ENCODE measurements at regions not wholly inside any gene's neighbourhood (a gene's known extent, or its start where the extent isn't known, plus 50 kb on each side); places are given as distances from the start of the nearest gene placed in this dataset.

DNA sequence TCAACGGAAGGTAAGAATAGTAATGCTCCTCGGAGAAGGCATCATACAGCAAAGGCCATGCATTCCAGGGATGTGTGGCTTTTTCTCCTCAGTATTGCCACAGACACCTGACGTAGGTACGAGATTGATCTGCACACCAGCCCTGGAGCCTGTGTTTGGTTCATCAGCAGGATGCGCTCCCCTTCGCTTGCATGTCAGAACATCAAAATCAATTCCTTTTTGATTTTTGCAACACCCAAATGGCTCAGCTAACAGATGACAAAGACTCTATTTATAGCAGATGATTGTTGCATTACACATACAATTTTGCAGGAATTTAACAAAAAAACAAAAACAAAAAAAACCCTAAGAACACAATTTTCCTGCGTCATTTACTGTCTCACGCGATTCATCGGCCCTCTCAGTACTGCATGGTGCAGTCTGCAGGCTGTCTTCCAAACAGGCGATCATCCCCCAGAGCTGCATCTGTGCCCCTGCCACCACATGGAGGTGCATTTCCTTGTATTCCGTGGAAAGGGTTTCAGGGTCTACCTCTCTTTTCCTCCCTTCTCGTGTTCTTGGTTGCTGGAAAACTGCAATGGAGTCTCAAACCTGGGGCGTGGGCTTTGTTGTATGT is 207.3 kb downstream of the TEX29 start:
- H3K36me3 ChIP-seq, result no peaks in the 10 kb centered on the region
- H3K27me3 ChIP-seq, result no peaks in the 10 kb centered on the region
- H3K4me1 ChIP-seq, result no peaks in the 10 kb centered on the region
- no peak overlapping the region for H3K4me3 ChIP-seq
- DNase-seq (ENCODE audit: low spot score), result no peak
- no peaks in the 10 kb centered on the region for H3K9me3 ChIP-seq
- no peak overlapping the region for H3K27ac ChIP-seq
- TF ChIP-seq, protein P1, sequence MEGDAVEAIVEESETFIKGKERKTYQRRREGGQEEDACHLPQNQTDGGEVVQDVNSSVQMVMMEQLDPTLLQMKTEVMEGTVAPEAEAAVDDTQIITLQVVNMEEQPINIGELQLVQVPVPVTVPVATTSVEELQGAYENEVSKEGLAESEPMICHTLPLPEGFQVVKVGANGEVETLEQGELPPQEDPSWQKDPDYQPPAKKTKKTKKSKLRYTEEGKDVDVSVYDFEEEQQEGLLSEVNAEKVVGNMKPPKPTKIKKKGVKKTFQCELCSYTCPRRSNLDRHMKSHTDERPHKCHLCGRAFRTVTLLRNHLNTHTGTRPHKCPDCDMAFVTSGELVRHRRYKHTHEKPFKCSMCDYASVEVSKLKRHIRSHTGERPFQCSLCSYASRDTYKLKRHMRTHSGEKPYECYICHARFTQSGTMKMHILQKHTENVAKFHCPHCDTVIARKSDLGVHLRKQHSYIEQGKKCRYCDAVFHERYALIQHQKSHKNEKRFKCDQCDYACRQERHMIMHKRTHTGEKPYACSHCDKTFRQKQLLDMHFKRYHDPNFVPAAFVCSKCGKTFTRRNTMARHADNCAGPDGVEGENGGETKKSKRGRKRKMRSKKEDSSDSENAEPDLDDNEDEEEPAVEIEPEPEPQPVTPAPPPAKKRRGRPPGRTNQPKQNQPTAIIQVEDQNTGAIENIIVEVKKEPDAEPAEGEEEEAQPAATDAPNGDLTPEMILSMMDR (IDR thresholded peaks at IDR 0.05), result no peak

GRCh38 chr13:111528513-111528912 is 208.1 kb downstream of the TEX29 start:
- no peaks in the 10 kb centered on the region for H3K9me3 ChIP-seq
- H3K4me1 ChIP-seq, result no peaks in the 10 kb centered on the region
- H3K27me3 ChIP-seq, result no peaks in the 10 kb centered on the region
- H3K27ac ChIP-seq, result no peak overlapping the region
- TF ChIP-seq, protein P1 (IDR thresholded peaks at IDR 0.05), result no peak
- no peak for DNase-seq (ENCODE audit: low spot score)
- no peak overlapping the region for H3K4me3 ChIP-seq
- H3K36me3 ChIP-seq, result no peaks in the 10 kb centered on the region

DNA sequence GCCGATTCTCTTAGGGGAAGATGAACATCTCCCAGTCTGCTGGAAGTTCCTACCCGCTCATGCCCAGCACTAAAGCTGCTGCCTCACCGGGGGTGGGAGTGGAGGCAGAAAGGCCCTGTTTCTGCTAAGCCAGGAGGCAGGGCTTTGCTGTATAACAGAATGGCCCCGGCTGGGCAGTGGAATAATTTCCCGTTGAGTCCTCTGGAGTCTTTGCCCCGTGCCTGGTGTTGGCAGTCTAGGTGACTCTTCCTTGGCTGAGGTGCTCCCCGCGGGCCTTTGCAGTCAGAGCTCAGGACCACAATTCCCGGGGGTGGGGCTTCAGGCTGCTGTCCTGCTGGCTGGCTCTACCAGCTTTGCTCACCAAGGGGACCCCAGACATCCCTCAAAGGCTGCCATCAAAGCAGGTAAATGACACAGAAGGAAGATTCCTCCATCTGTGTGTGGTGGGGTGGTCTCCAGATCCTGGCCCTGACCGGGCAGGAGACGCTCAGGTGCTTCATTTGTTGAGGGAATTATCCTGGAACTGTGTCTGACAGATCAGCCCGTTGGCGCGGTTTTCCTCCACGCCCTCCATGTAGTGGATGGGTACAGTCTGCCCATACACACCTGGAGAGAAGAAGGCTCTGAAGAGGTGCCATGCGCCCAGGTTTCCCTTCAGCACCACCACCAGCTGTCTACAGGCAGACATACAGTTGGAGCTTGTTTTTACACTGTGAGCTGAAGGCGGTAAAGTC is 209.9 kb downstream of the TEX29 start:
- no peaks in the 10 kb centered on the region for H3K4me1 ChIP-seq
- no peak for DNase-seq (ENCODE audit: low spot score)
- no peaks in the 10 kb centered on the region for H3K36me3 ChIP-seq
- no peaks in the 10 kb centered on the region for H3K9me3 ChIP-seq
- no peak overlapping the region for H3K4me3 ChIP-seq
- TF ChIP-seq, protein P1 (IDR thresholded peaks at IDR 0.05), result no peak
- no peak overlapping the region for H3K27ac ChIP-seq
- H3K27me3 ChIP-seq, result peaks cover 0 to 3% of the 10 kb centered on the region in 2 donors

DNA sequence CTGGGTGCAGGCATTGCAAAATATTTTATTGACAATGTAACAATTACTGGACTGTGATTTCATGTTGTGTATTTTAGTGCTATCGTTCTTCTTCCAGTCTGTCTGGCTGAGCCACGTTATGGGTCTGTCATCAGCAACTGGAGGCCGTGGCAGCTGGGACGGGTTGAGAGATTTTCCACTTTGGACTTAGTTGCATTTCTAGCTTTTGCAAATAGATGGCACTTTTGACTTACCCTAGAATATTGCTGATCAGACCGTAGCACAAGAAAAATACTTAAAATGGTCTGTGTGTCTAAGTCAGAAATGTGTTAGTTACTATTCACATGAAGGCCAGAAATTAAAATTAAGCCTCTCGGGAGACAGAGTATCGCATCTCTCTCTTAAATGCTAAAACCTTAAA is 211.1 kb downstream of the TEX29 start:
- DNase-seq (ENCODE audit: low spot score), result no peak
- TF ChIP-seq, protein P1 (IDR thresholded peaks at IDR 0.05), result peak in 1 of 2 donors; percentile 47
- no peak overlapping the region for H3K4me3 ChIP-seq
- no peaks in the 10 kb centered on the region for H3K36me3 ChIP-seq
- no peaks in the 10 kb centered on the region for H3K4me1 ChIP-seq
- no peak overlapping the region for H3K27ac ChIP-seq
- H3K27me3 ChIP-seq, result peaks cover 0 to 4% of the 10 kb centered on the region in 2 donors
- H3K9me3 ChIP-seq, result no peaks in the 10 kb centered on the region

GRCh38 chr13:111532111-111532510 is 211.7 kb downstream of the TEX29 start:
- no peak for DNase-seq (ENCODE audit: low spot score)
- no peak overlapping the region for H3K27ac ChIP-seq
- H3K4me3 ChIP-seq, result no peak overlapping the region
- no peaks in the 10 kb centered on the region for H3K4me1 ChIP-seq
- no peaks in the 10 kb centered on the region for H3K9me3 ChIP-seq
- peaks cover 0 to 4% of the 10 kb centered on the region in 2 donors for H3K27me3 ChIP-seq
- no peaks in the 10 kb centered on the region for H3K36me3 ChIP-seq
- TF ChIP-seq, protein P1 (IDR thresholded peaks at IDR 0.05), result no peak
